WTC11 (cell line): ENCODE measurements at regions not wholly inside any gene's neighbourhood (a gene's known extent, or its start where the extent isn't known, plus 50 kb on each side); places are given as distances from the start of the nearest gene placed in this dataset.

Experiments
- ATAC-seq: fragments of 200-7000 bp; cut with Tn5 transposase; 2 replicates; pipeline ENCODE4 v1.10.0; 2021; ENCODE audit warnings: mild to moderate bottlenecking, moderate library complexity
- CTCF ChIA-PET: fragments of 300-600 bp; sonication (Branson Sonifier 250); formaldehyde crosslinking; loops from one replicate; lab custom pipeline; 2021; ENCODE audit warnings: antibody characterized with exemption; lab: Charles Lee
- POLR2A ChIA-PET: fragments of 350-600 bp; sonication (Branson Sonifier 250); formaldehyde crosslinking; loops from one replicate; lab custom pipeline; 2021; ENCODE audit warnings: antibody characterized with exemption; lab: Charles Lee
- DNase-seq: peaks from one replicate; pipeline ENCODE4 v3.0.0; 2021; ENCODE audit warnings: low spot score
- H3K27ac Mint-ChIP-seq: 2 replicates; pipeline ENCODE4 v1.8.0; 2021; ENCODE audit warnings: mixed read lengths
- H3K27me3 Mint-ChIP-seq: 2 replicates; pipeline ENCODE4 v1.8.0; 2021; ENCODE audit warnings: low read depth, mild to moderate bottlenecking, moderate library complexity, mixed read lengths
- H3K36me3 Mint-ChIP-seq: 2 replicates; pipeline ENCODE4 v1.8.0; 2021; ENCODE audit warnings: mixed read lengths
- H3K4me1 Mint-ChIP-seq: 2 replicates; pipeline ENCODE4 v1.8.0; 2022; ENCODE audit warnings: mixed read lengths
- H3K4me3 Mint-ChIP-seq: 2 replicates; pipeline ENCODE4 v1.8.0; 2021; ENCODE audit warnings: mild to moderate bottlenecking, moderate library complexity, mixed read lengths
- H3K9me3 Mint-ChIP-seq: 2 replicates; pipeline ENCODE4 v1.8.0; 2021; ENCODE audit warnings: mixed read lengths
- AR ChIP-seq: fragments of 250-450 bp; sonication (Bioruptor Pico); IDR thresholded peaks from 2 replicates; pipeline ENCODE4 v1.9.0; 2021; ENCODE audit warnings: mild to moderate bottlenecking
- CDX4 ChIP-seq: fragments of 250-450 bp; sonication (Bioruptor Pico); IDR thresholded peaks from 2 replicates; pipeline ENCODE4 v1.9.0; 2021; ENCODE audit warnings: moderate library complexity, mild to moderate bottlenecking, inconsistent platforms, borderline replicate concordance
- CREB1 ChIP-seq: sonication (generic); formaldehyde crosslinking; IDR thresholded peaks from 2 replicates; pipeline ENCODE4 v1.8.0; 2023; ENCODE audit warnings: mild to moderate bottlenecking, missing genetic modification reagents
- E2F5 ChIP-seq: sonication (generic); formaldehyde crosslinking; IDR thresholded peaks from 2 replicates; pipeline ENCODE4 v1.8.1; 2022; ENCODE audit warnings: mild to moderate bottlenecking, moderate library complexity, missing genetic modification reagents
- ESRRA ChIP-seq: sonication (generic); formaldehyde crosslinking; IDR thresholded peaks from 2 replicates; pipeline ENCODE4 v1.8.1; 2022; ENCODE audit warnings: mild to moderate bottlenecking, missing genetic modification reagents, borderline replicate concordance
- ETV6 ChIP-seq: sonication (generic); formaldehyde crosslinking; IDR thresholded peaks from 2 replicates; pipeline ENCODE4 v1.8.1; 2022; ENCODE audit warnings: mild to moderate bottlenecking, missing genetic modification reagents
- GTF2I ChIP-seq: fragments of 250-450 bp; sonication (Bioruptor Pico); conservative IDR thresholded peaks from 2 replicates; pipeline ENCODE4 v1.4.0; 2021; ENCODE audit warnings: mild to moderate bottlenecking
- HMGXB4 ChIP-seq: sonication (generic); formaldehyde crosslinking; IDR thresholded peaks from 2 replicates; pipeline ENCODE4 v1.8.1; 2023; ENCODE audit warnings: mild to moderate bottlenecking, moderate library complexity, missing genetic modification reagents
- IRF1 ChIP-seq: sonication (generic); formaldehyde crosslinking; IDR thresholded peaks from 2 replicates; pipeline ENCODE4 v1.8.0; 2023; ENCODE audit warnings: missing genetic modification reagents
- IRF2 ChIP-seq: sonication (generic); formaldehyde crosslinking; IDR thresholded peaks from 2 replicates; pipeline ENCODE4 v1.8.0; 2022; ENCODE audit warnings: low read depth, missing genetic modification reagents, borderline replicate concordance
- MLX ChIP-seq: sonication (generic); formaldehyde crosslinking; IDR thresholded peaks from 2 replicates; pipeline ENCODE4 v1.8.1; 2023; ENCODE audit warnings: mild to moderate bottlenecking, missing genetic modification reagents, moderate library complexity
- MYBL2 ChIP-seq: sonication (generic); formaldehyde crosslinking; IDR thresholded peaks from 2 replicates; pipeline ENCODE4 v1.8.1; 2023; ENCODE audit warnings: mild to moderate bottlenecking, moderate library complexity, missing genetic modification reagents
- RORB ChIP-seq: fragments of 250-450 bp; sonication (Bioruptor Pico); IDR thresholded peaks from 2 replicates; pipeline ENCODE4 v1.9.0; 2021; ENCODE audit warnings: mild to moderate bottlenecking
- SMAD4 ChIP-seq: sonication (generic); formaldehyde crosslinking; IDR thresholded peaks from 2 replicates; pipeline ENCODE4 v1.8.0; 2022; ENCODE audit warnings: mild to moderate bottlenecking, missing genetic modification reagents
- SOX15 ChIP-seq: fragments of 250-450 bp; sonication (Bioruptor Pico); IDR thresholded peaks from 2 replicates; pipeline ENCODE4 v1.9.0; 2021; ENCODE audit warnings: mild to moderate bottlenecking
- TCF7 ChIP-seq: sonication (generic); formaldehyde crosslinking; IDR thresholded peaks from 2 replicates; pipeline ENCODE4 v1.8.0; 2022; ENCODE audit warnings: mild to moderate bottlenecking, low read depth, missing genetic modification reagents, moderate library complexity
- ZNF281 ChIP-seq: sonication (generic); formaldehyde crosslinking; IDR thresholded peaks from 2 replicates; pipeline ENCODE4 v1.8.0; 2023; ENCODE audit warnings: mild to moderate bottlenecking, missing genetic modification reagents
- ZNF416 ChIP-seq: fragments of 250-450 bp; sonication (Bioruptor Pico); IDR thresholded peaks from 2 replicates; pipeline ENCODE4 v1.9.0; 2021; ENCODE audit warnings: mild to moderate bottlenecking, inconsistent platforms

- CTCF ChIA-PET, result no interaction called here
- POLR2A ChIA-PET, result no interaction called here
- H3K27me3 Mint-ChIP-seq, result peaks cover 4% of the 10 kb centered on the region; the same call in 1 of the 2 replicates
- H3K9me3 Mint-ChIP-seq, result peaks cover 18% of the 10 kb centered on the region
- DNase-seq, result no peak
- ATAC-seq, result peak; percentile 58
- H3K4me3 Mint-ChIP-seq, result no peak overlapping the region
- H3K36me3 Mint-ChIP-seq, result no peaks in the 10 kb centered on the region; the same call in 1 of the 2 replicates
- H3K27ac Mint-ChIP-seq, result no peak overlapping the region
- H3K4me1 Mint-ChIP-seq, result peaks cover 18% of the 10 kb centered on the region
- TF ChIP-seq GTF2I (CRISPR knock-in tag) (no peak), TCF7 (CRISPR knock-in tag) (no peak), CREB1 (CRISPR knock-in tag) (no peak), CDX4 (CRISPR knock-in tag) (no peak), SMAD4 (no peak), MYBL2 (CRISPR knock-in tag) (no peak), ZNF281 (CRISPR knock-in tag) (no peak), E2F5 (CRISPR knock-in tag) (no peak), HMGXB4 (no peak), IRF2 (CRISPR knock-in tag) (no peak), ETV6 (CRISPR knock-in tag) (no peak), ZNF416 (CRISPR knock-in tag) (no peak), IRF1 (CRISPR knock-in tag) (no peak), RORB (CRISPR knock-in tag) (no peak), SOX15 (CRISPR knock-in tag) (no peak), MLX (no peak), ESRRA (CRISPR knock-in tag) (no peak), AR (CRISPR knock-in tag) (no peak)
Measured at GRCh38 chr2:7685342-7686015, 768.3 kb downstream of the RNF144A start.
